Liver (tissue), 8 donors: ENCODE measurements at regions not wholly inside any gene's neighbourhood (a gene's known extent, or its start where the extent isn't known, plus 50 kb on each side); places are given as distances from the start of the nearest gene placed in this dataset.

ENCODE experiments used
- DNase-seq: peaks from one replicate; pipeline ENCODE4 v3.0.0-alpha.2; 2017; ENCODE audit warnings: low spot score
- H3K27ac ChIP-seq, 2 donors: one replicate each; pipeline ENCODE4 v1.7.0; 2013; ENCODE audit warnings: inconsistent platforms in 2 of 2, low read length in 2 of 2, control low read depth in 1 of 2, low read depth in 1 of 2, mild to moderate bottlenecking in 1 of 2
- H3K27me3 ChIP-seq, 4 donors: one replicate each; pipeline versions ENCODE4 v1.6.1 to v1.7.0; 2013; ENCODE audit warnings: low read length in 3 of 4, inconsistent platforms in 1 of 4, mild to moderate bottlenecking in 1 of 4, moderate library complexity in 1 of 4; ENCODE audit not compliant: control insufficient read depth in 4 of 4, insufficient read depth in 4 of 4
- H3K36me3 ChIP-seq, 4 donors: one replicate each; pipeline versions ENCODE4 v1.6.1 to v1.7.0; 2013; ENCODE audit warnings: low read length in 3 of 4, mild to moderate bottlenecking in 3 of 4, low read depth in 1 of 4, moderate library complexity in 1 of 4; ENCODE audit not compliant: control insufficient read depth in 4 of 4, insufficient read depth in 3 of 4
- H3K4me1 ChIP-seq, 4 donors: one replicate each; pipeline versions ENCODE4 v1.6.1 to v1.7.0; 2013; ENCODE audit warnings: low read length in 3 of 4, mild to moderate bottlenecking in 3 of 4, moderate library complexity in 1 of 4; ENCODE audit not compliant: control insufficient read depth in 4 of 4, insufficient read depth in 4 of 4
- H3K4me3 ChIP-seq, 3 donors: one replicate each; pipeline versions ENCODE4 v1.6.1 to v1.7.0; 2013; ENCODE audit warnings: low read length in 3 of 3, control low read depth in 1 of 3, low read depth in 1 of 3, mild to moderate bottlenecking in 1 of 3
- H3K9ac ChIP-seq, 2 donors: one replicate each; pipeline ENCODE4 v1.7.0; 2013; ENCODE audit warnings: low read length in 2 of 2, mild to moderate bottlenecking in 2 of 2, moderate library complexity in 2 of 2, control low read depth in 1 of 2, low read depth in 1 of 2
- H3K9me3 ChIP-seq, 4 donors: one replicate each; pipeline versions ENCODE4 v1.6.1 to v1.7.0; 2013; ENCODE audit warnings: low read length in 3 of 4; ENCODE audit not compliant: control insufficient read depth in 4 of 4
- EGR1 ChIP-seq, 2 donors: IDR thresholded peaks; 2 replicates each; pipeline ENCODE4 v1.6.1; 2016 to 2018; ENCODE audit warnings: antibody characterized with exemption in 2 of 2, low read depth in 2 of 2
- FOXA1 ChIP-seq: IDR thresholded peaks from 2 replicates; pipeline ENCODE4 v1.6.1; 2016; ENCODE audit warnings: antibody characterized with exemption
- FOXA2 ChIP-seq: IDR thresholded peaks from 2 replicates; pipeline ENCODE4 v1.6.1; 2016; ENCODE audit warnings: antibody characterized with exemption
- GABPA ChIP-seq, 2 donors: IDR thresholded peaks in 1 of 2; conservative IDR thresholded peaks in 1 of 2; 2 replicates each; pipeline ENCODE4 v1.6.1; 2016; ENCODE audit warnings: antibody characterized with exemption in 2 of 2, mild to moderate bottlenecking in 1 of 2, moderate library complexity in 1 of 2
- HNF4A ChIP-seq, 2 donors: conservative IDR thresholded peaks; 2 replicates each; pipeline ENCODE4 v1.6.1; 2016; ENCODE audit warnings: antibody characterized with exemption in 2 of 2, mild to moderate bottlenecking in 2 of 2
- HNF4G ChIP-seq: IDR thresholded peaks from 2 replicates; pipeline ENCODE4 v1.6.1; 2016; ENCODE audit warnings: antibody characterized with exemption
- JUND ChIP-seq, 2 donors: IDR thresholded peaks; 2 replicates each; pipeline ENCODE4 v1.6.1; 2016; ENCODE audit warnings: antibody characterized with exemption in 2 of 2
- NR2F2 ChIP-seq: IDR thresholded peaks from 2 replicates; pipeline ENCODE4 v1.6.1; 2016; ENCODE audit warnings: antibody characterized with exemption
- RAD21 ChIP-seq, 2 donors: IDR thresholded peaks; 2 replicates each; pipeline ENCODE4 v1.6.1; 2016; ENCODE audit warnings: antibody characterized with exemption in 2 of 2, mild to moderate bottlenecking in 2 of 2
- RXRA ChIP-seq, 2 donors: IDR thresholded peaks; 2 replicates each; pipeline ENCODE4 v1.6.1; 2017 to 2018; ENCODE audit warnings: antibody characterized with exemption in 2 of 2, mild to moderate bottlenecking in 1 of 2
- SP1 ChIP-seq: IDR thresholded peaks from 2 replicates; pipeline ENCODE4 v1.6.1; 2018; ENCODE audit warnings: antibody characterized with exemption, mild to moderate bottlenecking
- TAF1 ChIP-seq: conservative IDR thresholded peaks from 2 replicates; pipeline ENCODE4 v1.6.1; 2016; ENCODE audit warnings: antibody characterized with exemption, mild to moderate bottlenecking
- YY1 ChIP-seq: IDR thresholded peaks from 2 replicates; pipeline ENCODE4 v1.6.1; 2016; ENCODE audit warnings: antibody characterized with exemption, mild to moderate bottlenecking
- WGBS: extraction: QIAGEN DNeasy Blood & Tissue Kit; methylation state at CpG from one replicate; pipeline ENCODE4 v1.1.7; 2013; 5-methylcytosine and 5-hydroxymethylcytosine counted together
- TF ChIP-seq, protein P1 (sequence below): IDR thresholded peaks from 2 replicates; pipeline ENCODE4 v1.6.1; 2016; ENCODE audit warnings: antibody characterized with exemption
- TF ChIP-seq, protein P2 (sequence below): IDR thresholded peaks from 2 replicates; pipeline ENCODE4 v1.6.1; 2016; ENCODE audit warnings: antibody characterized with exemption
- TF ChIP-seq, protein P3 (sequence below): IDR thresholded peaks from 2 replicates; pipeline ENCODE4 v1.6.1; 2016; ENCODE audit warnings: antibody characterized with exemption, mild to moderate bottlenecking
- TF ChIP-seq, protein P4 (sequence below): IDR thresholded peaks from 2 replicates; pipeline ENCODE4 v1.6.1; 2016; ENCODE audit warnings: antibody characterized with exemption
- TF ChIP-seq, protein P5 (sequence below): fragments of 150-350 bp; IDR thresholded peaks from 2 replicates; pipeline ENCODE4 v1.5.1; 2017; ENCODE audit warnings: improper control_type of control experiment, low read depth, low read length; ENCODE audit not compliant: missing input control
- donor health status: healthy.
- donor health status: healthy.
- donor health status: healthy.
- donor health status: healthy.
- donor health status: healthy.

DNA sequence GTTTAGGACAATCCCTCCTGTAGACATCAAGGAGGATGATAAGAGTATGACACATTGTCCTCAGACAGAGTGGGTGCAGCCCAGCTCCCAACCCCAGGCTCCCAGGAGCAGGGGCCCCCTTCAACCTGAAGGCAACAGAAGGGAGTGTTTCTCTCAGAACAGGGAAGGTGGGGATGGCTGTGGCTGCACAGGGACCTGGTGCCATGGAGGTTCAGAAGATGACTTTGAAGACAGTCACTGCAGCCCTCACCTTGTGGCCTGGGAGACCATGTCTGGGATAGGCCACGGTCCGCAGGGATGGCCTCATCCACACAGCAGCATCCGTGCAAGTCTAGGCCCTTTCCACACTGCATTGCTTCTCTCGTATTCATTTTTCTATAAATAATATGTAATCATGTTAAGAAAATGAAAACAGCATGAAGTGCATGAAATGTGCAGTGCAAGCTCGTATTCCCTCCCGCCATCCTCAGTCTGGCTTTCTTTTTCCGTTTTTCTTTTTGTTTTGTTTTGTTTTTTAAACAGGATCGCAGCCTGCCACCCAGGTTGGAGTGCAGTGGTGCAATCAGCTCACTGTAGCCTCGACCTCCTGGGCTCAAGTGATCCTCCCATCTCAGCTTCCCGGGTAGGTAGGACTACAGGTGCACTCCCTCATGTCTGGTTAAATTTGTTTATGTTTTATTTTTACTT lies 71.1 kb downstream of the METRNL start:
- no peak for DNase-seq
- Histone ChIP-seq H3K9me3 (no peaks in the 10 kb centered on the region), H3K27ac (peak overlapping the region in 1 of 2 donors; percentile 43), H3K36me3 (no peaks in the 10 kb centered on the region), H3K4me1 (peaks cover 0 to 1% (median 0%) of the 10 kb centered on the region in 4 donors), H3K27me3 (no peaks in the 10 kb centered on the region), H3K9ac (no peak overlapping the region), H3K4me3 (no peak overlapping the region)
- TF ChIP-seq SP1 (no peak), EGR1 (IDR thresholded peaks at IDR 0.05; ENCODE audit: low read depth in 2 of 2) (no peak), RXRA (IDR thresholded peaks at IDR 0.05) (no peak), GABPA (IDR thresholded peaks at IDR 0.05 in 1 of 2, conservative IDR thresholded peaks at IDR 0.05 in 1 of 2) (no peak), HNF4A (conservative IDR thresholded peaks at IDR 0.05) (no peak), TAF1 (no peak), RAD21 (IDR thresholded peaks at IDR 0.05) (no peak), FOXA2 (no peak), FOXA1 (no peak), JUND (IDR thresholded peaks at IDR 0.05) (no peak), NR2F2 (no peak), HNF4G (no peak), YY1 (no peak)
- TF ChIP-seq, protein P1, sequence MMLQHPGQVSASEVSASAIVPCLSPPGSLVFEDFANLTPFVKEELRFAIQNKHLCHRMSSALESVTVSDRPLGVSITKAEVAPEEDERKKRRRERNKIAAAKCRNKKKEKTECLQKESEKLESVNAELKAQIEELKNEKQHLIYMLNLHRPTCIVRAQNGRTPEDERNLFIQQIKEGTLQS = no peak
- TF ChIP-seq, protein P2, sequence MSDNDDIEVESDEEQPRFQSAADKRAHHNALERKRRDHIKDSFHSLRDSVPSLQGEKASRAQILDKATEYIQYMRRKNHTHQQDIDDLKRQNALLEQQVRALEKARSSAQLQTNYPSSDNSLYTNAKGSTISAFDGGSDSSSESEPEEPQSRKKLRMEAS = no peak
- TF ChIP-seq, protein P3, sequence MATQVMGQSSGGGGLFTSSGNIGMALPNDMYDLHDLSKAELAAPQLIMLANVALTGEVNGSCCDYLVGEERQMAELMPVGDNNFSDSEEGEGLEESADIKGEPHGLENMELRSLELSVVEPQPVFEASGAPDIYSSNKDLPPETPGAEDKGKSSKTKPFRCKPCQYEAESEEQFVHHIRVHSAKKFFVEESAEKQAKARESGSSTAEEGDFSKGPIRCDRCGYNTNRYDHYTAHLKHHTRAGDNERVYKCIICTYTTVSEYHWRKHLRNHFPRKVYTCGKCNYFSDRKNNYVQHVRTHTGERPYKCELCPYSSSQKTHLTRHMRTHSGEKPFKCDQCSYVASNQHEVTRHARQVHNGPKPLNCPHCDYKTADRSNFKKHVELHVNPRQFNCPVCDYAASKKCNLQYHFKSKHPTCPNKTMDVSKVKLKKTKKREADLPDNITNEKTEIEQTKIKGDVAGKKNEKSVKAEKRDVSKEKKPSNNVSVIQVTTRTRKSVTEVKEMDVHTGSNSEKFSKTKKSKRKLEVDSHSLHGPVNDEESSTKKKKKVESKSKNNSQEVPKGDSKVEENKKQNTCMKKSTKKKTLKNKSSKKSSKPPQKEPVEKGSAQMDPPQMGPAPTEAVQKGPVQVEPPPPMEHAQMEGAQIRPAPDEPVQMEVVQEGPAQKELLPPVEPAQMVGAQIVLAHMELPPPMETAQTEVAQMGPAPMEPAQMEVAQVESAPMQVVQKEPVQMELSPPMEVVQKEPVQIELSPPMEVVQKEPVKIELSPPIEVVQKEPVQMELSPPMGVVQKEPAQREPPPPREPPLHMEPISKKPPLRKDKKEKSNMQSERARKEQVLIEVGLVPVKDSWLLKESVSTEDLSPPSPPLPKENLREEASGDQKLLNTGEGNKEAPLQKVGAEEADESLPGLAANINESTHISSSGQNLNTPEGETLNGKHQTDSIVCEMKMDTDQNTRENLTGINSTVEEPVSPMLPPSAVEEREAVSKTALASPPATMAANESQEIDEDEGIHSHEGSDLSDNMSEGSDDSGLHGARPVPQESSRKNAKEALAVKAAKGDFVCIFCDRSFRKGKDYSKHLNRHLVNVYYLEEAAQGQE = no peak
- TF ChIP-seq, protein P4, sequence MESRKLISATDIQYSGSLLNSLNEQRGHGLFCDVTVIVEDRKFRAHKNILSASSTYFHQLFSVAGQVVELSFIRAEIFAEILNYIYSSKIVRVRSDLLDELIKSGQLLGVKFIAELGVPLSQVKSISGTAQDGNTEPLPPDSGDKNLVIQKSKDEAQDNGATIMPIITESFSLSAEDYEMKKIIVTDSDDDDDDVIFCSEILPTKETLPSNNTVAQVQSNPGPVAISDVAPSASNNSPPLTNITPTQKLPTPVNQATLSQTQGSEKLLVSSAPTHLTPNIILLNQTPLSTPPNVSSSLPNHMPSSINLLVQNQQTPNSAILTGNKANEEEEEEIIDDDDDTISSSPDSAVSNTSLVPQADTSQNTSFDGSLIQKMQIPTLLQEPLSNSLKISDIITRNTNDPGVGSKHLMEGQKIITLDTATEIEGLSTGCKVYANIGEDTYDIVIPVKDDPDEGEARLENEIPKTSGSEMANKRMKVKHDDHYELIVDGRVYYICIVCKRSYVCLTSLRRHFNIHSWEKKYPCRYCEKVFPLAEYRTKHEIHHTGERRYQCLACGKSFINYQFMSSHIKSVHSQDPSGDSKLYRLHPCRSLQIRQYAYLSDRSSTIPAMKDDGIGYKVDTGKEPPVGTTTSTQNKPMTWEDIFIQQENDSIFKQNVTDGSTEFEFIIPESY = no peak
- TF ChIP-seq, protein P5, sequence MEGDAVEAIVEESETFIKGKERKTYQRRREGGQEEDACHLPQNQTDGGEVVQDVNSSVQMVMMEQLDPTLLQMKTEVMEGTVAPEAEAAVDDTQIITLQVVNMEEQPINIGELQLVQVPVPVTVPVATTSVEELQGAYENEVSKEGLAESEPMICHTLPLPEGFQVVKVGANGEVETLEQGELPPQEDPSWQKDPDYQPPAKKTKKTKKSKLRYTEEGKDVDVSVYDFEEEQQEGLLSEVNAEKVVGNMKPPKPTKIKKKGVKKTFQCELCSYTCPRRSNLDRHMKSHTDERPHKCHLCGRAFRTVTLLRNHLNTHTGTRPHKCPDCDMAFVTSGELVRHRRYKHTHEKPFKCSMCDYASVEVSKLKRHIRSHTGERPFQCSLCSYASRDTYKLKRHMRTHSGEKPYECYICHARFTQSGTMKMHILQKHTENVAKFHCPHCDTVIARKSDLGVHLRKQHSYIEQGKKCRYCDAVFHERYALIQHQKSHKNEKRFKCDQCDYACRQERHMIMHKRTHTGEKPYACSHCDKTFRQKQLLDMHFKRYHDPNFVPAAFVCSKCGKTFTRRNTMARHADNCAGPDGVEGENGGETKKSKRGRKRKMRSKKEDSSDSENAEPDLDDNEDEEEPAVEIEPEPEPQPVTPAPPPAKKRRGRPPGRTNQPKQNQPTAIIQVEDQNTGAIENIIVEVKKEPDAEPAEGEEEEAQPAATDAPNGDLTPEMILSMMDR = no peak
- WGBS = 81% methylated on average over 10 of the region's 10 CpGs
